K562 (cell line): ENCODE measurements at regions not wholly inside any gene's neighbourhood (a gene's known extent, or its start where the extent isn't known, plus 50 kb on each side); places are given as distances from the start of the nearest gene placed in this dataset.

Experiments
- ARID1B ChIP-seq: fragments of 450-650 bp; IDR thresholded peaks from 2 replicates; pipeline ENCODE4 v1.6.1; 2016; ENCODE audit warnings: antibody characterized with exemption, mild to moderate bottlenecking, inconsistent platforms
- ARID3B ChIP-seq: fragments of 250-450 bp; sonication (Bioruptor Pico); IDR thresholded peaks from 2 replicates; pipeline ENCODE4 v1.4.0; 2020; ENCODE audit warnings: borderline replicate concordance
- BCL6 ChIP-seq: fragments of 250-450 bp; sonication (Bioruptor Pico); IDR thresholded peaks from 2 replicates; pipeline ENCODE4 v1.4.0; 2020
- BRCA1 ChIP-seq, 2 experiments: fragments of 450-650 bp in 1 of 2; sonication (generic) in 1 of 2; formaldehyde crosslinking in 1 of 2; IDR thresholded peaks; 2 replicates each; pipeline versions ENCODE4 v1.5.0 to v1.6.1; 2017 to 2020; ENCODE audit warnings: mild to moderate bottlenecking in 1 of 2, missing genetic modification reagents in 1 of 2
- CBX5 ChIP-seq: IDR thresholded peaks from 2 replicates; pipeline ENCODE4 v1.6.1; 2014; ENCODE audit warnings: low read depth, borderline replicate concordance
- CHD4 ChIP-seq: fragments of 200-600 bp; sonication (generic); IDR thresholded peaks from 3 replicates; pipeline ENCODE4 v1.6.1; 2012; ENCODE audit warnings: low read depth, mild to moderate bottlenecking, mixed read lengths, low read length, inconsistent platforms; ENCODE audit not compliant: insufficient read depth, insufficient replicate concordance, poor library complexity, severe bottlenecking
- EGR1 ChIP-seq: fragments of 450-650 bp; conservative IDR thresholded peaks from 2 replicates; pipeline ENCODE4 v1.6.1; 2017; ENCODE audit warnings: mild to moderate bottlenecking
- MAFF ChIP-seq: IDR thresholded peaks from 2 replicates; pipeline ENCODE4 v1.6.1; 2012; ENCODE audit warnings: low read length, improper control_type of control experiment
- MAZ ChIP-seq, 2 experiments: fragments of 450-650 bp in 1 of 2; sonication (generic) in 1 of 2; formaldehyde crosslinking; IDR thresholded peaks in 1 of 2; conservative IDR thresholded peaks in 1 of 2; 2 replicates each; pipeline versions ENCODE4 v1.4.0 to v1.5.0; 2020; ENCODE audit warnings: mild to moderate bottlenecking in 1 of 2, missing genetic modification reagents in 1 of 2
- MED1 ChIP-seq: sonication (generic); formaldehyde crosslinking; IDR thresholded peaks from 2 replicates; pipeline ENCODE4 v1.8.1; 2023; ENCODE audit warnings: missing genetic modification reagents, borderline replicate concordance
- PRPF4 ChIP-seq: fragments of 200-400 bp; formaldehyde crosslinking; IDR thresholded peaks from one replicate; pipeline ENCODE4 v1.6.1; 2017; ENCODE audit warnings: low read length, low read depth, mild to moderate bottlenecking; ENCODE audit not compliant: insufficient read depth, poor library complexity, severe bottlenecking
- RB1 ChIP-seq: fragments of 450-650 bp; IDR thresholded peaks from 2 replicates; pipeline ENCODE4 v1.6.1; 2017; ENCODE audit warnings: low read depth, mild to moderate bottlenecking
- THAP7 ChIP-seq: fragments of 250-450 bp; sonication (Bioruptor Pico); IDR thresholded peaks from 2 replicates; pipeline ENCODE4 v1.5.0; 2021
- ZBTB40 ChIP-seq, 2 experiments: fragments of 450-650 bp in 1 of 2; sonication (generic) in 1 of 2; formaldehyde crosslinking in 1 of 2; IDR thresholded peaks; 2 replicates each; pipeline versions ENCODE4 v1.7.1 to v1.9.0; 2016 to 2022; ENCODE audit warnings: inconsistent platforms in 1 of 2, mild to moderate bottlenecking in 1 of 2, missing genetic modification reagents in 1 of 2
- ZNF316 ChIP-seq: fragments of 450-650 bp; IDR thresholded peaks from 2 replicates; pipeline ENCODE4 v1.6.1; 2016

- TF ChIP-seq ZBTB40 (IDR thresholded peaks at IDR 0.05), result no peak
- no peak for TF ChIP-seq ZBTB40 (CRISPR knock-in tag; IDR thresholded peaks at IDR 0.05)
- no peak for TF ChIP-seq THAP7 (CRISPR knock-in tag)
- no peak for TF ChIP-seq EGR1
- TF ChIP-seq ARID3B (CRISPR knock-in tag), result no peak
- no peak for TF ChIP-seq RB1
- no peak for TF ChIP-seq PRPF4
- TF ChIP-seq BCL6 (CRISPR knock-in tag), result no peak
- TF ChIP-seq MAFF, result peak; percentile 52
- peak; percentile 70; the same call in 1 of the 2 replicates for TF ChIP-seq ZNF316
- TF ChIP-seq MAZ (CRISPR knock-in tag; conservative IDR thresholded peaks at IDR 0.05 in 1 of 2, IDR thresholded peaks at IDR 0.05 in 1 of 2), result no peak
- no peak for TF ChIP-seq ARID1B
- no peak for TF ChIP-seq CBX5
- no peak for TF ChIP-seq BRCA1 (IDR thresholded peaks at IDR 0.05)
- TF ChIP-seq BRCA1 (CRISPR knock-in tag; IDR thresholded peaks at IDR 0.05), result no peak
- no peak for TF ChIP-seq MED1
- no peak for TF ChIP-seq CHD4
- TF ChIP-seq, all 486 proteins: peak for 5
Measured at GRCh38 chr7:20016669-20017068, 200.5 kb downstream of the MACC1 start (continued).
